ENCODE measurements at regions not wholly inside any gene's neighbourhood (a gene's known extent, or its start where the extent isn't known, plus 50 kb on each side); places are given as distances from the start of the nearest gene placed in this dataset.

GRCh38 chr1:184228558-184228957, 158.3 kb upstream of the C1orf21 start:
- no peak for TF ChIP-seq CTCF (IDR thresholded peaks at IDR 0.05)
- no peak for TF ChIP-seq CEBPB (IDR thresholded peaks at IDR 0.05)

Measured in A549 (cell line).